H1 (cell line): ENCODE measurements at regions not wholly inside any gene's neighbourhood (a gene's known extent, or its start where the extent isn't known, plus 50 kb on each side); places are given as distances from the start of the nearest gene placed in this dataset.

ENCODE experiments used
- POLR2A ChIP-seq, 2 experiments: IDR thresholded peaks; 1 replicate in 1 of 2; 2 replicates in 1 of 2; pipeline ENCODE4 v1.6.1; 2011; ENCODE audit warnings: low read depth in 2 of 2, low read length in 2 of 2, mild to moderate bottlenecking in 2 of 2; ENCODE audit errors: control extremely low read depth in 1 of 2
- POLR2AphosphoS5 ChIP-seq: IDR thresholded peaks from 2 replicates; pipeline ENCODE4 v1.6.1; 2011; ENCODE audit warnings: low read depth, low read length
- RAD21 ChIP-seq, 2 experiments: IDR thresholded peaks in 1 of 2; conservative IDR thresholded peaks in 1 of 2; 2 replicates each; pipeline ENCODE4 v1.6.1; 2011; ENCODE audit warnings: low read depth in 2 of 2, low read length in 2 of 2, improper control_type of control experiment in 1 of 2, inconsistent platforms in 1 of 2, mild to moderate bottlenecking in 1 of 2, moderate library complexity in 1 of 2
- SP1 ChIP-seq: IDR thresholded peaks from 2 replicates; pipeline ENCODE4 v1.6.1; 2011; ENCODE audit warnings: low read depth, low read length
- SP2 ChIP-seq: IDR thresholded peaks from 2 replicates; pipeline ENCODE4 v1.6.1; 2012; ENCODE audit warnings: mild to moderate bottlenecking, low read length, inconsistent platforms
- TAF1 ChIP-seq: IDR thresholded peaks from 2 replicates; pipeline ENCODE4 v1.6.1; 2011; ENCODE audit warnings: mild to moderate bottlenecking, low read depth, low read length
- YY1 ChIP-seq: IDR thresholded peaks from 2 replicates; pipeline ENCODE4 v1.6.1; 2011; ENCODE audit warnings: low read depth, mild to moderate bottlenecking, low read length
- TF ChIP-seq, protein P1 (sequence below), 3 experiments: IDR thresholded peaks; 1 replicate in 2 of 3; 2 replicates in 1 of 3; pipeline versions ENCODE4 v1.5.1 to v1.6.1; 2011; ENCODE audit warnings: low read length in 3 of 3, mild to moderate bottlenecking in 3 of 3, inconsistent platforms in 2 of 3, low read depth in 1 of 3, moderate library complexity in 1 of 3; ENCODE audit not compliant: insufficient read depth in 1 of 3; ENCODE audit errors: control extremely low read depth in 1 of 3

DNA sequence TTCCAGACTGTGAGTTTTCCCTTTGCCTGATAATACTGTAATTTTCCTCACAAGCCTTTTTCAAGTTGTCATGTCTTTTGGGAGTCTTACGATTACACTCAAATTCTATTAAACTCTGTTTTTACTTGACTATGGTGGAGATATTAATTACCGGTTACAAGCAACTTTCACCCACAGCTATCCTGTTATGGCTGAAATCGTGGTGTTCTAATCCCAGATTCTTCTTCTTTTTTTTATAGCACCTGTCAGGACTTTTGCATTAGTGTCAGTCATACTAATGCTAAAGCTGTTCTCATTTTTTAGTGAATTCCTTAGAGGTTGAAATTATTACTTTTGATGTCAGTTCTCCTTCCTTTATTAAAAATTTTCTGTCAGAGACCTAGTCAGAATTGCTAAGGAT is 187.8 kb upstream of the CSNK1A1L start:
- TF ChIP-seq SP1 (no peak), TAF1 (no peak), YY1 (no peak), POLR2A (IDR thresholded peaks at IDR 0.05; ENCODE audit: control extremely low read depth in 1 of 2, low read depth in 2 of 2, low read length in 2 of 2) (no peak), POLR2AphosphoS5 (no peak), SP2 (no peak), RAD21 (IDR thresholded peaks at IDR 0.05 in 1 of 2, conservative IDR thresholded peaks at IDR 0.05 in 1 of 2; ENCODE audit: low read depth in 2 of 2, low read length in 2 of 2) (no peak)
- TF ChIP-seq, protein P1, sequence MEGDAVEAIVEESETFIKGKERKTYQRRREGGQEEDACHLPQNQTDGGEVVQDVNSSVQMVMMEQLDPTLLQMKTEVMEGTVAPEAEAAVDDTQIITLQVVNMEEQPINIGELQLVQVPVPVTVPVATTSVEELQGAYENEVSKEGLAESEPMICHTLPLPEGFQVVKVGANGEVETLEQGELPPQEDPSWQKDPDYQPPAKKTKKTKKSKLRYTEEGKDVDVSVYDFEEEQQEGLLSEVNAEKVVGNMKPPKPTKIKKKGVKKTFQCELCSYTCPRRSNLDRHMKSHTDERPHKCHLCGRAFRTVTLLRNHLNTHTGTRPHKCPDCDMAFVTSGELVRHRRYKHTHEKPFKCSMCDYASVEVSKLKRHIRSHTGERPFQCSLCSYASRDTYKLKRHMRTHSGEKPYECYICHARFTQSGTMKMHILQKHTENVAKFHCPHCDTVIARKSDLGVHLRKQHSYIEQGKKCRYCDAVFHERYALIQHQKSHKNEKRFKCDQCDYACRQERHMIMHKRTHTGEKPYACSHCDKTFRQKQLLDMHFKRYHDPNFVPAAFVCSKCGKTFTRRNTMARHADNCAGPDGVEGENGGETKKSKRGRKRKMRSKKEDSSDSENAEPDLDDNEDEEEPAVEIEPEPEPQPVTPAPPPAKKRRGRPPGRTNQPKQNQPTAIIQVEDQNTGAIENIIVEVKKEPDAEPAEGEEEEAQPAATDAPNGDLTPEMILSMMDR (IDR thresholded peaks at IDR 0.05; ENCODE audit: control extremely low read depth in 1 of 3, insufficient read depth in 1 of 3, low read depth in 1 of 3, low read length in 3 of 3) = no peak
